Gastroesophageal sphincter (tissue), 3 donors: ENCODE measurements at regions not wholly inside any gene's neighbourhood (a gene's known extent, or its start where the extent isn't known, plus 50 kb on each side); places are given as distances from the start of the nearest gene placed in this dataset.

Experiments used
- CTCF ChIP-seq, 4 experiments: fragments of 200-600 bp in 2 of 4; fragments of 450-650 bp in 2 of 4; sonication (generic) in 1 of 4; IDR thresholded peaks; one replicate each; pipeline ENCODE4 v1.5.1; 2017 to 2019; ENCODE audit warnings: antibody characterized with exemption in 4 of 4, mild to moderate bottlenecking in 2 of 4, moderate library complexity in 2 of 4
- POLR2AphosphoS5 ChIP-seq: sonication (generic); formaldehyde crosslinking; IDR thresholded peaks from one replicate; pipeline ENCODE4 v1.6.1; 2017; ENCODE audit warnings: antibody characterized with exemption

DNA sequence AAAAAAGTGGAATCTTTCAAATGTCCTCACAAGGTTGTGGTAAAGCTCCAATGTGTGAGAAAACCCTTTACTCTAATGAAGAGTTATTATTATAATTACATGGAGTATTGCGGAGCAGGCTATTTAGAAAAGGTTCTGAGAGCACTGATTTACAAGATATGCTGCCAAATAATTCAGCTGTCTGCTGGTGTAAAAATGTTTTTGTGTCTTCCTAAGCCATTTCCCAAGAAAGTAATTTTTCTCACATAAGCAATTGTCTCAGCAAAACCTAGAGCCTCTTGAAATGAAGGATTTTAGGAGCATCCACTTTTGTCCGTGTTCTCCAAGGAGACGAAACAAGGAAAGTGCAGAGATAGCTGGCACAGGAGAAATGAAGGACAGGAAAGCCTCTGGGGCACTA is 229.6 kb upstream of the STARD13 start:
- TF ChIP-seq CTCF (IDR thresholded peaks at IDR 0.05): no peak
- TF ChIP-seq POLR2AphosphoS5: no peak
